Spleen (tissue), 7 donors: ENCODE measurements at regions not wholly inside any gene's neighbourhood (a gene's known extent, or its start where the extent isn't known, plus 50 kb on each side); places are given as distances from the start of the nearest gene placed in this dataset.

ENCODE experiments used
- POLR2A ChIP-seq, 3 donors: fragments of 450-650 bp; IDR thresholded peaks; one replicate each; pipeline ENCODE4 v1.5.1; 2017; ENCODE audit warnings: antibody characterized with exemption in 3 of 3, mild to moderate bottlenecking in 1 of 3
- POLR2AphosphoS5 ChIP-seq, 3 donors: sonication (generic); formaldehyde crosslinking; IDR thresholded peaks; one replicate each; pipeline ENCODE4 v1.5.1; 2017; ENCODE audit warnings: antibody characterized with exemption in 3 of 3
- TF ChIP-seq, protein P1 (sequence below), 11 experiments: fragments of 200-600 bp in 7 of 11; fragments of 450-650 bp in 4 of 11; sonication (generic) in 4 of 11; IDR thresholded peaks in 8 of 11; conservative IDR thresholded peaks in 3 of 11; 1 replicate in 7 of 11; 2 replicates in 4 of 11; pipeline versions ENCODE4 v1.4.0 to v1.8.0; 2016 to 2021; ENCODE audit warnings: antibody characterized with exemption in 11 of 11, inconsistent platforms in 4 of 11, mild to moderate bottlenecking in 1 of 11
- donor health status: DM: no; HTN: no; CAD: no; lungs with moderate emphysema.
- donor health status: DM: no; HTN: no; CAD: no.
- donor health status: DM: no; HTN: no; CAD: no.

DNA sequence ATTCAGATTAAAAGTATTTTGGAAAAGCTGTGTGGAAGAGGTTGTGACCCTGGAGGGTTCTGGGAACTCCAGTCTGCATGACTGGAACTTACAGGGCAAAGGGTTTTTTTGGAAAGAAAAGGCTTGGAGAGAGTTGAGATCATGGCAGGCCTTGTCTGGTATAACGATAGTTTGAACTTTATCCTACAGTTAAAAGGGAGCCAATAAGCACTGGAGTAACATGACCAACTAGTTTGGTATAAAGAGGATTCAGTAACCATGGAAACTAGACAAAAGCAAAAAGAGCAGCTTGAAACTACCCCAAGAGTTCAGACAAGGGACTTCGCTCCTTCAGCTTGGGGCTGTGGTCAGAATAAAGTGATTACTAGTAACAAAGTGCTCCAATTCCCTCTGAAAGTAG, 151.2 kb upstream of the TMCO5A start:
- TF ChIP-seq, protein P1, sequence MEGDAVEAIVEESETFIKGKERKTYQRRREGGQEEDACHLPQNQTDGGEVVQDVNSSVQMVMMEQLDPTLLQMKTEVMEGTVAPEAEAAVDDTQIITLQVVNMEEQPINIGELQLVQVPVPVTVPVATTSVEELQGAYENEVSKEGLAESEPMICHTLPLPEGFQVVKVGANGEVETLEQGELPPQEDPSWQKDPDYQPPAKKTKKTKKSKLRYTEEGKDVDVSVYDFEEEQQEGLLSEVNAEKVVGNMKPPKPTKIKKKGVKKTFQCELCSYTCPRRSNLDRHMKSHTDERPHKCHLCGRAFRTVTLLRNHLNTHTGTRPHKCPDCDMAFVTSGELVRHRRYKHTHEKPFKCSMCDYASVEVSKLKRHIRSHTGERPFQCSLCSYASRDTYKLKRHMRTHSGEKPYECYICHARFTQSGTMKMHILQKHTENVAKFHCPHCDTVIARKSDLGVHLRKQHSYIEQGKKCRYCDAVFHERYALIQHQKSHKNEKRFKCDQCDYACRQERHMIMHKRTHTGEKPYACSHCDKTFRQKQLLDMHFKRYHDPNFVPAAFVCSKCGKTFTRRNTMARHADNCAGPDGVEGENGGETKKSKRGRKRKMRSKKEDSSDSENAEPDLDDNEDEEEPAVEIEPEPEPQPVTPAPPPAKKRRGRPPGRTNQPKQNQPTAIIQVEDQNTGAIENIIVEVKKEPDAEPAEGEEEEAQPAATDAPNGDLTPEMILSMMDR (IDR thresholded peaks at IDR 0.05 in 8 of 11, conservative IDR thresholded peaks at IDR 0.05 in 3 of 11) = no peak
- TF ChIP-seq POLR2AphosphoS5 (IDR thresholded peaks at IDR 0.05) (no peak), POLR2A (IDR thresholded peaks at IDR 0.05) (no peak)
